K562 (cell line): ENCODE measurements at regions not wholly inside any gene's neighbourhood (a gene's known extent, or its start where the extent isn't known, plus 50 kb on each side); places are given as distances from the start of the nearest gene placed in this dataset.

ENCODE experiments used
- ARID1B ChIP-seq: fragments of 450-650 bp; IDR thresholded peaks from 2 replicates; pipeline ENCODE4 v1.6.1; 2016; ENCODE audit warnings: antibody characterized with exemption, mild to moderate bottlenecking, inconsistent platforms
- ATF4 ChIP-seq: fragments of 450-650 bp; formaldehyde crosslinking; IDR thresholded peaks from 2 replicates; pipeline ENCODE4 v1.4.0; 2022; ENCODE audit warnings: mild to moderate bottlenecking, moderate library complexity
- CHD4 ChIP-seq: fragments of 200-600 bp; sonication (generic); IDR thresholded peaks from 3 replicates; pipeline ENCODE4 v1.6.1; 2012; ENCODE audit warnings: low read depth, mild to moderate bottlenecking, mixed read lengths, low read length, inconsistent platforms; ENCODE audit not compliant: insufficient read depth, insufficient replicate concordance, poor library complexity, severe bottlenecking
- FOXM1 ChIP-seq, 2 experiments: fragments of 450-650 bp in 1 of 2; sonication (generic) in 1 of 2; formaldehyde crosslinking in 1 of 2; IDR thresholded peaks; 2 replicates each; pipeline versions ENCODE4 v1.6.1 to v1.9.0; 2017 to 2022; ENCODE audit warnings: low read depth in 2 of 2, mild to moderate bottlenecking in 2 of 2, missing genetic modification reagents in 1 of 2, moderate library complexity in 1 of 2
- HDGF ChIP-seq: fragments of 450-650 bp; IDR thresholded peaks from 2 replicates; pipeline ENCODE4 v1.6.1; 2016
- MLLT1 ChIP-seq, 2 experiments: fragments of 450-650 bp; IDR thresholded peaks; 2 replicates each; pipeline ENCODE4 v1.6.1; 2016
- NEUROD1 ChIP-seq: fragments of 150-350 bp; IDR thresholded peaks from 2 replicates; pipeline ENCODE4 v1.6.1; 2014; ENCODE audit warnings: borderline replicate concordance, low read length, low read depth; ENCODE audit not compliant: partially characterized antibody
- NR0B1 ChIP-seq: fragments of 450-650 bp; IDR thresholded peaks from one replicate; pipeline ENCODE4 v1.6.1; 2018; ENCODE audit warnings: mild to moderate bottlenecking, moderate library complexity; ENCODE audit not compliant: partially characterized antibody
- RUNX1 ChIP-seq: sonication (generic); IDR thresholded peaks from 2 replicates; pipeline ENCODE4 v1.6.1; 2016; ENCODE audit warnings: antibody characterized with exemption, low read depth
- SRSF7 ChIP-seq: fragments of 200-400 bp; formaldehyde crosslinking; optimal IDR thresholded peaks from 2 replicates; pipeline ENCODE3; 2017; ENCODE audit warnings: mild to moderate bottlenecking, low read depth, low read length
- TAL1 ChIP-seq: fragments of 450-650 bp; IDR thresholded peaks from 2 replicates; pipeline ENCODE4 v1.6.1; 2016; ENCODE audit warnings: mild to moderate bottlenecking
- TBL1XR1 ChIP-seq, 2 experiments: IDR thresholded peaks; 2 replicates each; pipeline ENCODE4 v1.6.1; 2012; ENCODE audit warnings: improper control_type of control experiment in 2 of 2, low read length in 2 of 2, mild to moderate bottlenecking in 1 of 2
- XRCC4 ChIP-seq: IDR thresholded peaks from one replicate; pipeline ENCODE4 v1.6.1; 2011; ENCODE audit not compliant: insufficient read depth, insufficient read length; ENCODE audit errors: extremely low read depth
- ZNF408 ChIP-seq: fragments of 250-450 bp; sonication (Bioruptor Pico); IDR thresholded peaks from 2 replicates; pipeline ENCODE4 v1.4.0; 2020; ENCODE audit warnings: low read depth, mild to moderate bottlenecking, moderate library complexity
- TF ChIP-seq, protein P1 (sequence below): IDR thresholded peaks from 2 replicates; pipeline ENCODE4 v1.6.1; 2011; ENCODE audit warnings: borderline replicate concordance, low read depth, mild to moderate bottlenecking, moderate library complexity, low read length; ENCODE audit not compliant: insufficient read depth, poor library complexity, severe bottlenecking
- TF ChIP-seq, protein P2 (sequence below), 3 experiments: fragments of 200-800 bp in 1 of 3; fragments of 250-450 bp in 1 of 3; fragments of 450-650 bp in 1 of 3; sonication (Bioruptor Pico) in 1 of 3; sonication (Bioruptor generic) in 1 of 3; formaldehyde crosslinking in 1 of 3; IDR thresholded peaks; 2 replicates each; pipeline versions ENCODE4 v1.6.1 to v1.8.0; 2016 to 2022; ENCODE audit warnings: mild to moderate bottlenecking in 2 of 3, missing genetic modification characterization in 2 of 3, missing compliant biosample characterization in 1 of 3, moderate library complexity in 1 of 3

- TF ChIP-seq MLLT1 (IDR thresholded peaks at IDR 0.05), result peak; percentile 23 to 91; a peak in 3 of 4 replicates
- no peak for TF ChIP-seq NR0B1
- no peak for TF ChIP-seq SRSF7
- peak; percentile 34; the same call in 1 of the 2 replicates for TF ChIP-seq RUNX1
- peak; percentile 82 for TF ChIP-seq FOXM1 (IDR thresholded peaks at IDR 0.05; ENCODE audit: low read depth)
- TF ChIP-seq FOXM1 (CRISPR knock-in tag; IDR thresholded peaks at IDR 0.05; ENCODE audit: low read depth), result no peak
- peak in 1 of 2 experiments; percentile 49; a peak in 1 of 4 replicates for TF ChIP-seq TBL1XR1 (IDR thresholded peaks at IDR 0.05; ENCODE audit: low read length in 2 of 2)
- no peak for TF ChIP-seq XRCC4
- TF ChIP-seq ZNF408 (CRISPR knock-in tag), result no peak
- TF ChIP-seq, protein P1, sequence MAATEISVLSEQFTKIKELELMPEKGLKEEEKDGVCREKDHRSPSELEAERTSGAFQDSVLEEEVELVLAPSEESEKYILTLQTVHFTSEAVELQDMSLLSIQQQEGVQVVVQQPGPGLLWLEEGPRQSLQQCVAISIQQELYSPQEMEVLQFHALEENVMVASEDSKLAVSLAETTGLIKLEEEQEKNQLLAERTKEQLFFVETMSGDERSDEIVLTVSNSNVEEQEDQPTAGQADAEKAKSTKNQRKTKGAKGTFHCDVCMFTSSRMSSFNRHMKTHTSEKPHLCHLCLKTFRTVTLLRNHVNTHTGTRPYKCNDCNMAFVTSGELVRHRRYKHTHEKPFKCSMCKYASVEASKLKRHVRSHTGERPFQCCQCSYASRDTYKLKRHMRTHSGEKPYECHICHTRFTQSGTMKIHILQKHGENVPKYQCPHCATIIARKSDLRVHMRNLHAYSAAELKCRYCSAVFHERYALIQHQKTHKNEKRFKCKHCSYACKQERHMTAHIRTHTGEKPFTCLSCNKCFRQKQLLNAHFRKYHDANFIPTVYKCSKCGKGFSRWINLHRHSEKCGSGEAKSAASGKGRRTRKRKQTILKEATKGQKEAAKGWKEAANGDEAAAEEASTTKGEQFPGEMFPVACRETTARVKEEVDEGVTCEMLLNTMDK, result no peak
- TF ChIP-seq NEUROD1, result peak; percentile 24
- no peak for TF ChIP-seq CHD4
- TF ChIP-seq, protein P2, sequence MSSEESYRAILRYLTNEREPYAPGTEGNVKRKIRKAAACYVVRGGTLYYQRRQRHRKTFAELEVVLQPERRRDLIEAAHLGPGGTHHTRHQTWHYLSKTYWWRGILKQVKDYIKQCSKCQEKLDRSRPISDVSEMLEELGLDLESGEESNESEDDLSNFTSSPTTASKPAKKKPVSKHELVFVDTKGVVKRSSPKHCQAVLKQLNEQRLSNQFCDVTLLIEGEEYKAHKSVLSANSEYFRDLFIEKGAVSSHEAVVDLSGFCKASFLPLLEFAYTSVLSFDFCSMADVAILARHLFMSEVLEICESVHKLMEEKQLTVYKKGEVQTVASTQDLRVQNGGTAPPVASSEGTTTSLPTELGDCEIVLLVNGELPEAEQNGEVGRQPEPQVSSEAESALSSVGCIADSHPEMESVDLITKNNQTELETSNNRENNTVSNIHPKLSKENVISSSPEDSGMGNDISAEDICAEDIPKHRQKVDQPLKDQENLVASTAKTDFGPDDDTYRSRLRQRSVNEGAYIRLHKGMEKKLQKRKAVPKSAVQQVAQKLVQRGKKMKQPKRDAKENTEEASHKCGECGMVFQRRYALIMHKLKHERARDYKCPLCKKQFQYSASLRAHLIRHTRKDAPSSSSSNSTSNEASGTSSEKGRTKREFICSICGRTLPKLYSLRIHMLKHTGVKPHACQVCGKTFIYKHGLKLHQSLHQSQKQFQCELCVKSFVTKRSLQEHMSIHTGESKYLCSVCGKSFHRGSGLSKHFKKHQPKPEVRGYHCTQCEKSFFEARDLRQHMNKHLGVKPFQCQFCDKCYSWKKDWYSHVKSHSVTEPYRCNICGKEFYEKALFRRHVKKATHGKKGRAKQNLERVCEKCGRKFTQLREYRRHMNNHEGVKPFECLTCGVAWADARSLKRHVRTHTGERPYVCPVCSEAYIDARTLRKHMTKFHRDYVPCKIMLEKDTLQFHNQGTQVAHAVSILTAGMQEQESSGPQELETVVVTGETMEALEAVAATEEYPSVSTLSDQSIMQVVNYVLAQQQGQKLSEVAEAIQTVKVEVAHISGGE (CRISPR knock-in tag; IDR thresholded peaks at IDR 0.05), result peak in 1 of 3 experiments; percentile 88; a peak in 2 of 6 replicates
- peak; percentile 99 for TF ChIP-seq HDGF
- TF ChIP-seq TAL1, result peak; percentile 95
- TF ChIP-seq ATF4 (CRISPR knock-in tag), result no peak
- peak; percentile 98 for TF ChIP-seq ARID1B
These were observed 104.7 kb upstream of the LINGO1 start (continued) for GRCh38 chr15:77737238-77738037.
